GDM1 (cell line): ENCODE measurements at regions not wholly inside any gene's neighbourhood (a gene's known extent, or its start where the extent isn't known, plus 50 kb on each side); places are given as distances from the start of the nearest gene placed in this dataset.

Experiments used
- DNase-seq: peaks from one replicate; lab custom pipeline; 2025; lab: John Stamatoyannopoulos, UW

DNA sequence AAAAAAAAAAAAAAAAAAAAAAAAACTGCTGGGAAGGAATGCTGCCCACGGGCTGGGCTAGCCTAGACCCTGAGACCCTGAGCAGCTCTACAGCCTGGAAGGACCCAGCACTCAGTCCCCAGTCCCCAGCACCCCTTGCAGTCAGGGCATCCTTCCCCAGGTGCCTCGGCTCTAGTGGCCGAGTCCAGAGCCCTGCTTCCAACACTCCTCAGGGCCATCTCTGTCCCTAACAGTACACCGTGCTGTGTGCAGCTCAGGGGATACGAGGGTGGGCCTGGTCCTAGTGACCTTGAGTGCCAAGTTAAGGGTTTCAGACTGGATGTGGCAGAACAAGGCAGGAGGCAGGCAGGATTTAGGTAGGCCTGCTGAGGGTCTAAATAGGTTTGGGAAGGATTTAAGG is 50.2 kb upstream of the LRP8 start:
- no peak for DNase-seq

- DNase-seq: no peak
Observed at GRCh38 chr1:53378932-53379661, 51.2 kb upstream of the LRP8 start.

DNA sequence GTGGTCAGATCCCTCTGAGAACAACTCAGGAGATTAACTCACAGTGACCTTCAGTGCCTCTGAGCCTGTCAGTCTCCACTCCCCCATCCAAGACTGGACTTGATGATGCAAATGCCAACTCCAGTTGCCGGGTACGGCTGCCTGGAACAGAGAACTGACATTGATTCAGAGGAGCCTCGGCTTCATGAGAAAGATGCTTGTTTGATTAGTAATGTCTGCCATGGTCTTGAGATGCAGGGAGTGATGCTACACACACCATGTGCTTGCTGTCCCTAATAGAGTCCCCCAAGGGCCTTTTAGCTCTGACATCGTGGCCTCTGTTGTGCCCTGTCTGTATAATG is 51.8 kb upstream of the LRP8 start:
- DNase-seq: no peak

DNA sequence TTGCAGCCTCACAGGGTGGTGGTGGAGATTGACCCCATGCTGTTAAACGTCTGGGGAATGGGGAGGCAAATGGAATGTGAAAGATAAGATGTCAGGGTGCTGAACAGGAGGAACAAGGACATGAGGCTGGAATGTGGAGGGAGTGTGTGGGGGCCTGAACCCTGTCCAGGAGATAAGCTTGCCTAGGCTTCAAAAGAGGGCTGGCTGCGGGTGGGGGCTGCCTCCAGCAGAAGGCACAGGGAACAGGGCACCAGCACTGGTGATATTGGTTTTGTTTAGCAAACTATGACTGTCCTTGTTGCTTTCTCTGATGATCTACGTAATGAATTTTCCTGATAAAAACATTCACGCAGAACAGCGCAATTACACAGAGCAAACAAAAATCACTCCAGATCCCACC is 52.4 kb upstream of the LRP8 start:
- no peak for DNase-seq

DNA sequence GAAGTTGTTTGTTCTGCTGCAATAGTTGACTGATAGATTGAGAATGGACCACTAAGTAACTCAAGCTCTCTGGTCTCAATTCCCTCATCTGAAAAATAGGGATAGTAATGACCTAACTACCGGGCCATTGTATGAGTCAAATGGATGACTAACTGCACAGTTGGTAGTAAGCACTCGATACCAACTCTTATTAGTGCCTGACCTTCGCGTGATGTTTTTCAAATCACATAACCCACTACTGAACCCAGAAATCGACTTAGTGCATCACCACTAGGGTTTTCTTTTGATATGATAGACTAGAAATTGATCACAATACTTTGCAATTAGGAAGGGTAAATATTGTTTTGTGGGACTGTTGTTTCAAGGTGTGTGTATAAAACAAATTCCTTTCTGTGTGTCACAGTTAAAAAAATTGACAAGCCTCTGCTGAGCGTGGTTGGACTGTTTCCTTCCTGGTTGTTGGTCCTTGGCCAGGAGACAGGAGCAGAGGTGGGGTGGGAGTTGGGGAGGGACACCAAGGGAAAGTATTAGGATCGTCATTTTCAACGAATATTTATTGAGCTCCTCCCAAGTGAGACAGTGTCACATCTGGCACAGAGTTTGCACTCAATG is 54.0 kb upstream of the LRP8 start:
- no peak for DNase-seq

DNA sequence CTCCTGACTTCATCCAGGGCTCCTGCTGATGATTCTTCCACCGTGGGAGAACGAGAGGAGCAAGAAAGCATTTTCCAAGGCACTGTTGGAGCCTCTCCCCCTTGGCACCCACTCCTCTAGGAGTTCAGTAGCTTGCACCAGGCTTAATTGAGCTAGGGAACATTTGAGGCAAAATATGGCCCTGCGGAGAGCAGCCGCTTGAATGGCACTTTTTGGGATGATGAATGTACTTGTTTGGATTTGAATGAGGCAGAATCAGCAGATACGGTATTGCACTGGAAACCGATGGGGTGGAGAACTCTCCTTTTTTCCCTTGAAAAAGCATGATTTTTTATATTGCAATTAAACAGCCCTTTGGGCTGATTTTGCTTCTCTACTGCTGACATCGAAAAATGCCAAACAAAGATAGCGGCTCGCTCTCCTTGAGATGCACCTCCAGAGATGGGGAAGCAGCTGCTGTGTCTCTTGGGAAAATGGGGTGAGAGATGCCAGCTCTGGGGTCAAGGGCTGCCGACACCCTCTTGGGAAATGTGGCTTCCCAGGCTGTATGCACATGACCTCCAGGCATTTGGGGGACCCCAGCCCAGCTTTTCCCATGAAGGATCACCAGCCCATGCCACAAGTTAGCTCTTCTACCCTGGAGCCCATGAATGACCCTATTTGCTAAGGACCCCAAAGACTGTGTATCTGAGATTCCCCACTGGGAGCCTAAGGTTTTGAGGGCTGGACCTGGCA is 55.4 kb upstream of the LRP8 start:
- no peak for DNase-seq

DNA sequence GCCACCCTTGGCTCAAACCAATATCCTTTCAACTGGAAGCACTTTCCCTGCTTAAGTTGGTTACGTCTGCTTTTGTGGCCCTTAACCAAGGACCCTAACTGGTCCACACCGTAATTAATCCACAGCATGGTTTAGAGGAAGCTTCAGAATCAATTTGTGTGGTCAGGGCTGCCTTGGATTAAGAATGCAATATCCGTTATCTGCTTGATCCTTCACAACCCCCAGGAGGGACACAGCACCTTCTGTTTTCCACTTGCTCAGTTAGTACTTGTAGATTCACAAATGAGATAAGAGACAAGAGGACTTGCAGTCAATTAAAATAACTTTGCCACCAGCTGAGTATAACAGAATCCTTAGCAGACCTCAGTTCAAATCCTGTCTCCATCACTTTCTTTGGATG is 56.9 kb upstream of the LRP8 start:
- no peak for DNase-seq

- DNase-seq: no peak
Observed at GRCh38 chr1:53385276-53386225, 57.7 kb upstream of the LRP8 start.

DNA sequence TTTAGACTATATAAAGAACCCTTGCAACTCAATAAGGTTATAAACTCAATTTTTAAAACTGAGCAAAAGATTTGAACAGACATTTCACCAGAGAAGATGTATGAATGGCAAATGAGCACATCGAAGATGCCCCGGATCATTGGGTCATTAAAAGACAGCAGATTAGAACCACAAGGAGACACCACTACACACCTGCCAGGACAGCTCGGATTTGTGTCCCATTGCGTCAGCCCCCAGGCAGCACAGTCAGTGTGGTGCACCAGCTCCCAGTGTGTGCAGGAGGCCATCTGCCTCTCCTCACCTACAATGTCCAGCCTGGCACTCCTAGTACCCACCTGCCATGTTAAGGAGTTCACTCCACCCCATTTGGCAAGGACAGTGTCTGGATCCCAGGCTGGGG is 61.1 kb upstream of the LRP8 start:
- no peak for DNase-seq

GRCh38 chr1:53390261-53390660 is 62.4 kb upstream of the LRP8 start:
- DNase-seq: no peak

- no peak for DNase-seq
Observed at GRCh38 chr1:53390736-53391135, 62.9 kb upstream of the LRP8 start.

DNA sequence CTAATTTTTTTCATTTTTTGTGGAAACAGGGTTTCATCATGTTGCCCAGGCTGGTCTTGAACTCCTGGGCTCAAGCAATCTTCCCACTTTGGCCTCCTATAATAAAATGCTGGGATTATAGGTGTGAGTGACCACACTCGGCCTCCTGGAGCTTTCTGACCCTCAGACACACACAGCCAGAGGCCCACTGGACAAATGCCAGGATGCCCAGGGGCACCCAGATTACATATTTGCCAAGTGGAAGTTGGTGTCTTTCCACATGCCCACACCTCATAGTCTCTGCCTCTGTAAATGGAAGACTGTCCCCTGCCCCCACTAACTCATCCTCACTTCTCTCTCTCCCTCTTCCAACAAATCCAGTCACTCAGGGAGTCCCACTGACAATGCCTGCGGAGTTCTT is 63.4 kb upstream of the LRP8 start:
- no peak for DNase-seq

GRCh38 chr1:53391982-53392381 is 64.1 kb upstream of the LRP8 start:
- DNase-seq: no peak

GRCh38 chr1:53392460-53392859 is 64.6 kb upstream of the LRP8 start:
- no peak for DNase-seq

GRCh38 chr1:53393325-53393792 is 65.5 kb upstream of the LRP8 start:
- DNase-seq: peak; percentile 27

DNA sequence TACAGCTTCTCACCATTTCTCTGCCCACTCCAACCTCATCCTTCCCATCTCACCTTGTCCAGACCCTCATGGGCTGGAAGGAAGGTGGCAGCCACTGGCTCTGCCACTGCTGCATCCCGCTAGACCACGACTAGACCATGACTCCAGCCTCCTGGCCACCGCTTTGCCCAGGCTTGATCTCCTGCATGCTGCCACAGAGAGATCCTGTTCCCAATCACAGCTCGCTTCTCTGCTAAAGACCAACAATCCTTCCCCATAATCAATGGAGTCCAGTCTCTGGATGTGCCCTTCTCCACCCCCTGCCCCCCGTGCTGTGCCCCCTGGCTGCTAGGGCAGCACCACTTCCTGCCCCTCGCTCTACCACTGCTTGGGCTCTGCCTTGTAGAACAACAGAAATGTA is 64.9 kb upstream of the DMRTB1 start:
- no peak for DNase-seq

DNA sequence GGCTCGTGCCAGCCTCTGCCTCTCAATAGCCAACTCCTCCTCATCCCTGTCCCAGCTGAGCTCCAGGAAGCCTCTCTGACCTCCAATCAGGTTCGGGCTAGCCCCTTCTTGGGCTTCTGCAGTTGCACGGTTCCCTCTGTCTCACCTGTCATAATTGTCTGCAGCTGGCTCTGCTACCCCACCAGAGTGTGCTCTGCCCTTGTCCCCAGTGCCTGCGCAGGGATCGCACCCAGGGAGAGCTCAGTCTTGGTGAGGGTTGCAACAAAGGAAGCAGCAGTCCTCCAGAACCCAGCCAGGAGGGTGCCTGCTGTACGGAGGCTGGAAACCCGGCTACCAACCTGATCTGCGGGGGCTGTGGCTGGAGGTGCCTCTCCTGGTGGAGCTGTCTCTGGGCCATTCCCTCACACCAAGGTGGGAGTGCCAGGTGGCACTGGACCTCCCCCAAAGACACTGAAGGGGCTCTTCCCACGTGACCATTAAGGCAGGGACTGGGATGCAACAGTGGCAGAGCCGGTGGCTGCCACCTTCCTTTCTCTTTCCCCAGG is 63.5 kb upstream of the DMRTB1 start:
- DNase-seq: no peak

GRCh38 chr1:53396573-53397268 is 62.5 kb upstream of the DMRTB1 start:
- DNase-seq: no peak

- DNase-seq: no peak
Observed at GRCh38 chr1:53398091-53398490, 61.1 kb upstream of the DMRTB1 start.

GRCh38 chr1:53398576-53399365 is 60.4 kb upstream of the DMRTB1 start:
- DNase-seq: no peak
